Stimulated activated CD4-positive, alpha-beta T cell treated with anti-CD3 and anti-CD28 coated beads, Interleukin-2, amount 100 ng/mL, for 4 hours (primary cell): ENCODE measurements at regions not wholly inside any gene's neighbourhood (a gene's known extent, or its start where the extent isn't known, plus 50 kb on each side); places are given as distances from the start of the nearest gene placed in this dataset.
"Not testable (repeated sequence)": the region's sequence is repeated elsewhere in the genome, so short reads cannot be mapped to it uniquely, and the experiment has no call there.

Experiments used
- DNase-seq: peaks from one replicate; pipeline ENCODE4 v3.0.0-alpha.2; 2020; ENCODE audit warnings: low read depth

- DNase-seq, result no peak
Measured at GRCh38 chr11:11004069-11004468, 146.2 kb upstream of the ZBED5 start.

- no peak for DNase-seq
Measured at GRCh38 chr11:11003226-11003625, 145.4 kb upstream of the ZBED5 start.

- DNase-seq, result no peak
Measured at GRCh38 chr11:11000579-11001283, 142.9 kb upstream of the ZBED5 start.

- no peak for DNase-seq
Measured at GRCh38 chr11:10998674-10999073, 140.8 kb upstream of the ZBED5 start.

GRCh38 chr11:10996678-10997077 is 138.8 kb upstream of the ZBED5 start:
- DNase-seq, result no peak

GRCh38 chr11:10993640-10994039 is 135.8 kb upstream of the ZBED5 start:
- DNase-seq, result no peak

GRCh38 chr11:10993186-10993585 is 135.3 kb upstream of the ZBED5 start:
- DNase-seq, result no peak

GRCh38 chr11:10991393-10991792 is 133.5 kb upstream of the ZBED5 start:
- no peak for DNase-seq

- DNase-seq, result no peak
Measured at GRCh38 chr11:10990637-10991193, 132.9 kb upstream of the ZBED5 start.

GRCh38 chr11:10990160-10990559 is 132.3 kb upstream of the ZBED5 start:
- no peak for DNase-seq

GRCh38 chr11:10986006-10986405 is 128.2 kb upstream of the ZBED5 start:
- DNase-seq, result no peak

- DNase-seq, result no peak
Measured at GRCh38 chr11:10984742-10985141, 126.9 kb upstream of the ZBED5 start.

GRCh38 chr11:10984250-10984649 is 126.4 kb upstream of the ZBED5 start:
- no peak for DNase-seq

GRCh38 chr11:10982704-10983510 is 125.1 kb upstream of the ZBED5 start:
- no peak for DNase-seq

GRCh38 chr11:10979529-10979928 is 121.7 kb upstream of the ZBED5 start:
- no peak for DNase-seq

- DNase-seq, result no peak
Measured at GRCh38 chr11:10978198-10978597, 120.3 kb upstream of the ZBED5 start.

GRCh38 chr11:10975287-10975721 is 117.5 kb upstream of the ZBED5 start:
- DNase-seq, result no peak

- no peak for DNase-seq
Measured at GRCh38 chr11:10973416-10973815, 115.6 kb upstream of the ZBED5 start.

- no peak for DNase-seq
Measured at GRCh38 chr11:10970926-10971325, 113.1 kb upstream of the ZBED5 start.

- DNase-seq, result no peak
Measured at GRCh38 chr11:10969387-10969786, 111.5 kb upstream of the ZBED5 start.

GRCh38 chr11:10956884-10957283 is 99.0 kb upstream of the ZBED5 start:
- not testable (repeated sequence) for DNase-seq

- no peak for DNase-seq
Measured at GRCh38 chr11:10955616-10956015, 97.8 kb upstream of the ZBED5 start.

GRCh38 chr11:10954184-10954583 is 96.3 kb upstream of the ZBED5 start:
- no peak for DNase-seq
